ENCODE measurements at regions not wholly inside any gene's neighbourhood (a gene's known extent, or its start where the extent isn't known, plus 50 kb on each side); places are given as distances from the start of the nearest gene placed in this dataset.

DNA sequence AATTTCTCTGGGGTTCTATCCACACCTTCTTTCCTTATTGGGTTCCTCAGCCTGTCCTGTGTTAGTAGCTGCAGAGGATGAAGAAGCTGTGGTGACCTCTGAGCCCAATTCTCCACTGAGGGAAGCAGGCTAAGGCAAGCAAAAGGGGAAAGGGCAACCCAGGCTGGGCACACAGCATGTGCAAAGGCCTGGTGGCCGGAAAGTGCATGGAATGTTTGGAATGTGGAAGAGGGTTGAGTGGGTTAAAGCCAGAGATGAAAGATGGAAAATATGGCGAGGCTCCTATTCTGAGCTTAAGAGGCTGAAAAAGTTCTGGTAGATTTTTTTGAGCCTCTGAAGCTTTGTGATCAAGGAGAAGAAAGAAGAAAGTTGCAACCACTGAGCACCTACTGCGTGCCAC lies 247.1 kb downstream of the MIAT start:
- H3K27ac ChIP-seq, result no peak overlapping the region
- TF ChIP-seq, protein P1, sequence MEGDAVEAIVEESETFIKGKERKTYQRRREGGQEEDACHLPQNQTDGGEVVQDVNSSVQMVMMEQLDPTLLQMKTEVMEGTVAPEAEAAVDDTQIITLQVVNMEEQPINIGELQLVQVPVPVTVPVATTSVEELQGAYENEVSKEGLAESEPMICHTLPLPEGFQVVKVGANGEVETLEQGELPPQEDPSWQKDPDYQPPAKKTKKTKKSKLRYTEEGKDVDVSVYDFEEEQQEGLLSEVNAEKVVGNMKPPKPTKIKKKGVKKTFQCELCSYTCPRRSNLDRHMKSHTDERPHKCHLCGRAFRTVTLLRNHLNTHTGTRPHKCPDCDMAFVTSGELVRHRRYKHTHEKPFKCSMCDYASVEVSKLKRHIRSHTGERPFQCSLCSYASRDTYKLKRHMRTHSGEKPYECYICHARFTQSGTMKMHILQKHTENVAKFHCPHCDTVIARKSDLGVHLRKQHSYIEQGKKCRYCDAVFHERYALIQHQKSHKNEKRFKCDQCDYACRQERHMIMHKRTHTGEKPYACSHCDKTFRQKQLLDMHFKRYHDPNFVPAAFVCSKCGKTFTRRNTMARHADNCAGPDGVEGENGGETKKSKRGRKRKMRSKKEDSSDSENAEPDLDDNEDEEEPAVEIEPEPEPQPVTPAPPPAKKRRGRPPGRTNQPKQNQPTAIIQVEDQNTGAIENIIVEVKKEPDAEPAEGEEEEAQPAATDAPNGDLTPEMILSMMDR (IDR thresholded peaks at IDR 0.05), result no peak
- intact Hi-C loops (cut with DNase I; ENCODE audit: low total_unique reads), result no loop called here
- peaks cover 0 to 8% (median 3%) of the 10 kb centered on the region in 4 donors for H3K4me1 ChIP-seq
- H3K27me3 ChIP-seq, result no peaks in the 10 kb centered on the region
- no peaks in the 10 kb centered on the region for H3K36me3 ChIP-seq
- no peaks in the 10 kb centered on the region for H3K9me3 ChIP-seq
- DNase-seq, result no peak
- H3K4me3 ChIP-seq, result no peak overlapping the region

DNA sequence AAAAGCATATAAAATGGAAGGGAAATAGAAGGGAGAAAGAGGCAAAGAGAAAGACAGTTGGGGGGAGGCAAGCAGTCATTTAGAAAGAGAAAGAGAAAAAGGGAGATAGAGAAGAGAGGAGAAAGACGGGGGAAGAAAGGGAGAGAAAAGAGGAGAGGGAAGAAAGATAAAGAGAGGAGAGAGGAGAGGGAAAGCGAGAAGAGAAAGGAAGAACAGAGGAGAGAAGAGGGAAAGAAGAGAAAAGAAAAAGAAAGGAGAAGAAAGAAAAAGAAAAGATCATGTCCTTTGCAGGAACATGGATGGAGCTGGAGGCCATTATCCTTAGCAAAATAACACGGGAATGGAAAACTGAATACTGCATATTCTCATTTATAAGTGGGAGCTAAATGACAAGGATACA lies 247.7 kb downstream of the MIAT start:
- Histone ChIP-seq H3K27me3 (no peaks in the 10 kb centered on the region), H3K9me3 (no peaks in the 10 kb centered on the region), H3K36me3 (no peaks in the 10 kb centered on the region), H3K4me1 (peaks cover 0 to 8% (median 3%) of the 10 kb centered on the region in 4 donors), H3K4me3 (no peak overlapping the region), H3K27ac (no peak overlapping the region)
- intact Hi-C loops (cut with DNase I; ENCODE audit: low total_unique reads), result no loop called here
- TF ChIP-seq, protein P1 (IDR thresholded peaks at IDR 0.05), result no peak
- DNase-seq, result no peak

DNA sequence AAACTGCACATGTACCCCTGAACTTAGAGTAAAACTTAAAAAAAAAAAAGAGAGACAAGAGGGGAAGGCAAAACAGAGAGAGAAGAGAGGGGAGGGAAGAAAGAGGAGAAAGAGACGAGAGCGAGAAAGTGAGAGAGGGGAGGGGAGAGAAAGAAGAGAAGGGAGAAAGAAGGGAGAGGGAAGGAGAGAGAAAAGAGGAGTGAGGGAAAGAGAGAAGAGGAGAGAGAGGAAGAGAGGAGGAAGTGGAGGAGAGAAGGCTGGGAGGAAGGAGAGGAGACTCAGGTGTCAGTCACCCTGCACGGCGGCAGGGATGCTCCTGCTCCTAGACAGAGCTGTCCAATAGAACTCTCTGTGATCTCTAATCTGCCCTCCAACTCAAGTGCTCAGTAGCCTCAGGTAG lies 248.3 kb downstream of the MIAT start:
- H3K9me3 ChIP-seq, result no peaks in the 10 kb centered on the region
- no peak overlapping the region for H3K4me3 ChIP-seq
- peaks cover 0 to 8% (median 3%) of the 10 kb centered on the region in 4 donors for H3K4me1 ChIP-seq
- no peak overlapping the region for H3K27ac ChIP-seq
- TF ChIP-seq, protein P1 (IDR thresholded peaks at IDR 0.05), result no peak
- H3K36me3 ChIP-seq, result no peaks in the 10 kb centered on the region
- intact Hi-C loops (cut with DNase I; ENCODE audit: low total_unique reads), result no loop called here
- no peak for DNase-seq
- no peaks in the 10 kb centered on the region for H3K27me3 ChIP-seq

DNA sequence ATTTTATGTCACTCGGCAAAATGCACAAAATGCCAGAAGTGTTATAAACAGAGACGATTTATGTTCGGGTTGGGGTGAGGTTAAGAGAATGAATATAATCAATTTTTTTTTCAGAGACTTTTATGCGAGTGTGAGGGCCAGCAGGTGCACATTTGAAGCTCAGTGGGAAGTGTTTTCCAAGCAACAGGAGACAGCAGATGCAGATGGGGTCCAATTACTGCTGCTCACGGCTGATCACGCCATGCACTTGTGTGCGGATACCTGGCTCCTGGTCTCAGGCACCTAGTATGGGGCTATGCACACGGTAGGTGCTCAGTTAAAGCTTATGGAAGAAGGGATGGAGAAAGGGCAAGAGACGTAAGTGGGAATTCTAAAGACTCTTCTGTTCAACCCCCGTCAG lies 249.1 kb downstream of the MIAT start:
- Histone ChIP-seq H3K4me1 (peaks cover 0 to 8% (median 3%) of the 10 kb centered on the region in 4 donors), H3K4me3 (no peak overlapping the region), H3K27ac (no peak overlapping the region), H3K36me3 (no peaks in the 10 kb centered on the region), H3K27me3 (no peaks in the 10 kb centered on the region), H3K9me3 (no peaks in the 10 kb centered on the region)
- intact Hi-C loops (cut with DNase I; ENCODE audit: low total_unique reads), result no loop called here
- DNase-seq, result no peak
- TF ChIP-seq, protein P1 (IDR thresholded peaks at IDR 0.05), result no peak

DNA sequence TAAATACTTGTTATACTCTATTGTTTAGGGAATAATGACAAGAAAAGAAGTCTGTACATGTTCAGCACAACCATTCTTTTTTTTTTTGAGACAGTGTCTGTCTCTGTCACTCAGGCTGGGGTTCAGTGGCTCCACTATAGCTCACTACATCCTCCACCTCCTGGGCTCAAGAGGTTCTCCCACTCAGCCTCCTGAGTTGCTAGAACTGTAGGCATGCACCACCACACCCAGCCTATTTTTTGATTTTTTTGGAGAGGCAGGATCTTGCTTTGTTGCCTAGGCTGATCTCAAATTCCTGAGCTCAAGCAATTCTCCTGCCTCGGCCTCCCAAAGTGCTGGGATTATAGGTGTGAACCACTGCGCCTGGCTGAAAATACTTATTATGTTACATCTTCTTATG lies 250.0 kb downstream of the MIAT start:
- Histone ChIP-seq H3K4me1 (peaks cover 0 to 8% (median 3%) of the 10 kb centered on the region in 4 donors), H3K27me3 (no peaks in the 10 kb centered on the region), H3K36me3 (no peaks in the 10 kb centered on the region), H3K4me3 (no peak overlapping the region), H3K27ac (no peak overlapping the region), H3K9me3 (no peaks in the 10 kb centered on the region)
- TF ChIP-seq, protein P1 (IDR thresholded peaks at IDR 0.05), result no peak
- no peak for DNase-seq
- intact Hi-C loops (cut with DNase I; ENCODE audit: low total_unique reads), result no loop called here

DNA sequence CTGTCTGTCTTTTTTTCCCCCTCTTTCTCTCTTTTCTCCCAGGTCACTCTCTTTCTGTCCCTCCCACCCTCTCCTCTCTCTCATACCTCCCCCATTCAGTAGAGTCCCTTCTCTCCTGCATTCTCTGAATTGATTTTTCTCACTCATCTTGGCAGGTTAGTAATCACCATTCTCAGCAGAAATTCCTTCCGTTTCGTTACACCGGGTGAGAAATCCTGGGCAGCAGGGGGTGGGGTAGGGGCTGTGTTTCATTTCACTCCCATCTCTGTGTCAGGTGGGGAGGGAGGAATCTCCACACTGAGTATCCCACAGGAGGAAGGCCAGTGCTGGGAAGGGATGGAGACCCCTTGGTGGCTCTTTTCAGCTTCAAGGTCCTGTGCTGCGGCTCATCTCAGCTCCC lies 253.5 kb downstream of the MIAT start:
- H3K4me1 ChIP-seq, result no peaks in the 10 kb centered on the region
- H3K36me3 ChIP-seq, result no peaks in the 10 kb centered on the region
- intact Hi-C loops (cut with DNase I; ENCODE audit: low total_unique reads), result no loop called here
- TF ChIP-seq, protein P1 (IDR thresholded peaks at IDR 0.05), result no peak
- H3K27me3 ChIP-seq, result peaks cover 0 to 4% of the 10 kb centered on the region in 2 donors
- no peak for DNase-seq
- H3K27ac ChIP-seq, result no peak overlapping the region
- no peak overlapping the region for H3K4me3 ChIP-seq
- H3K9me3 ChIP-seq, result no peaks in the 10 kb centered on the region

Data from tibial artery (tissue), 4 donors.